AG09309 (cell line): ENCODE measurements at regions not wholly inside any gene's neighbourhood (a gene's known extent, or its start where the extent isn't known, plus 50 kb on each side); places are given as distances from the start of the nearest gene placed in this dataset.

Experiments
- DNase-seq: peaks from one replicate; pipeline ENCODE4 v3.0.0-alpha.2; 2010; ENCODE audit warnings: low read depth
- H3K4me3 ChIP-seq: 2 replicates; pipeline ENCODE4 v1.5.1; 2011; ENCODE audit warnings: mild to moderate bottlenecking, low read depth, low read length, moderate library complexity; ENCODE audit not compliant: control insufficient read depth
- TF ChIP-seq, protein P1 (sequence below): IDR thresholded peaks from 2 replicates; pipeline ENCODE4 v1.5.1; 2011; ENCODE audit warnings: mild to moderate bottlenecking, low read depth, low read length, inconsistent platforms; ENCODE audit not compliant: insufficient read depth, control insufficient read depth; ENCODE audit errors: missing control alignments

DNA sequence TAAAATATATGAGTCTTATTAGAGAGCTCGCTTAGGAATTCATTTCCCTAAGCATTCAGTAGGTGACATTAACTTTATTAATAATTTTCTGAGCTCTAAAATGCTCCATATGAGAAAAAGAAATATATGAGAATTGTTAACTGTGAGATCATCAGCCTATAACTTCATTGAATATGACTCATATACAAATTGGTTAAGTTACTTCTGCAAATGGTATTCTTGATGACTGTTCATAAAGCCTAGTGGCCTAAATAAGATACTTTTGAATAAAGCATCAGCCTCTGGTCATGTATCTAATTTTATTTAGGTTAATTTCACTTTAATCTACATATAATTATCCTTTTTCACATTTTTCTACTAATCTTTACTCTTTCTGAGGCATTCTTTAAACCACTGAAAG, 710.2 kb upstream of the ACO1 start:
- TF ChIP-seq, protein P1, sequence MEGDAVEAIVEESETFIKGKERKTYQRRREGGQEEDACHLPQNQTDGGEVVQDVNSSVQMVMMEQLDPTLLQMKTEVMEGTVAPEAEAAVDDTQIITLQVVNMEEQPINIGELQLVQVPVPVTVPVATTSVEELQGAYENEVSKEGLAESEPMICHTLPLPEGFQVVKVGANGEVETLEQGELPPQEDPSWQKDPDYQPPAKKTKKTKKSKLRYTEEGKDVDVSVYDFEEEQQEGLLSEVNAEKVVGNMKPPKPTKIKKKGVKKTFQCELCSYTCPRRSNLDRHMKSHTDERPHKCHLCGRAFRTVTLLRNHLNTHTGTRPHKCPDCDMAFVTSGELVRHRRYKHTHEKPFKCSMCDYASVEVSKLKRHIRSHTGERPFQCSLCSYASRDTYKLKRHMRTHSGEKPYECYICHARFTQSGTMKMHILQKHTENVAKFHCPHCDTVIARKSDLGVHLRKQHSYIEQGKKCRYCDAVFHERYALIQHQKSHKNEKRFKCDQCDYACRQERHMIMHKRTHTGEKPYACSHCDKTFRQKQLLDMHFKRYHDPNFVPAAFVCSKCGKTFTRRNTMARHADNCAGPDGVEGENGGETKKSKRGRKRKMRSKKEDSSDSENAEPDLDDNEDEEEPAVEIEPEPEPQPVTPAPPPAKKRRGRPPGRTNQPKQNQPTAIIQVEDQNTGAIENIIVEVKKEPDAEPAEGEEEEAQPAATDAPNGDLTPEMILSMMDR, result no peak
- H3K4me3 ChIP-seq, result no peak overlapping the region
- DNase-seq, result no peak

DNA sequence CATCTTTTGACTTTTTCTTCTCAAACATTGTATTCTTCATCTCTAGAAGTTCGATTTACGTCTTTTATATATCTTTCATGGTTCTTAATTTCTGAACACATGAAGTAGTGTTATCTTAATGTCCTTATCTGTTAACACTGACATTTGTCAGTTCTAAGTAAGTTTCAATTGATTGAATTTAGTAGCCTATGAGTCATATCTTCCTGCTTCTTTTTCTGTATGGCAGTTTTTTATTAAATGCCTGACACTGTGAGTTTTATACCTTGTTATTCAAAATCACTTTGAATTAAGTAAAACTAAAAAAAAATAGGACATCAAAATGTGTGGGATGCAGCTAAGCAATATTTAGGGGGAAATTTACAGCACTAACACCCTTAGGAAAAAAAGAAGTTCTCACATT, 707.0 kb upstream of the ACO1 start:
- H3K4me3 ChIP-seq, result no peak overlapping the region
- TF ChIP-seq, protein P1, result no peak
- DNase-seq, result no peak

DNA sequence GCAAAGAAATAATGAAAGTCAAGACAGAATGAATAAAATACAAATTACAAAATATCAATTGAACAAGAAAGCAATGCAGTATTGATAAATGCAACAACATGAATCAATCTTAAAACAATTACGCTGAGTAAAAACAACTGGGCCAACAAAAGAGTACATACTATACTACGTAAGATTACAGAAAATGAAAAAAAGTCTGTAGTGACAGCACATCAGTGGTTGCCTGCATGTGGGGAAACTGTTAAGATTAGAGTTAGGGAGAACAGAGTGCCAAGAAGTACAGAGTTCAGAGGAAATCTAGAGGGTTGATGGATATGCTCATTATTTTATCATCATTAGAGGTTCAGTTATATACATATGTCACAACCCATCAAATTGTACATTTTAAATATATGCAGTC, 706.6 kb upstream of the ACO1 start:
- TF ChIP-seq, protein P1, result no peak
- no peak overlapping the region for H3K4me3 ChIP-seq
- no peak for DNase-seq

DNA sequence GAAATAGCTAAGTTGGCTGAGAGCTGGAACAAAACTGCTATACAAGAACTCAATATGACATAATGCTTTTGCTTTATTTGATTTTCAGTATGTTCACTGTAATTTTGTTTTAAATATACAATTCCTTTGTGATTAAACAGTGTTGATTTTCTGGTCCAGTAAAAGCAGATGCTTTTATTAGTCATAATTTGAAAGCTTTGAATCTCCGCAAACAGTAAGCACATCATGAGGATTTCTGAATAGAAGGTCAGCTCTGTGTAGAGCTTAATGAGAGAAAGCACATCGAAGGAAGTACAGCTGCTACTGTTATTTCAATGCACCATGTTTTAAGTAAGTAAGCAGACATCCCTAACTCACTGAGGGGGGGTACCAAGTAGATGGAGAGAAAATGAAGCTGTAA, 701.3 kb upstream of the ACO1 start:
- no peak overlapping the region for H3K4me3 ChIP-seq
- TF ChIP-seq, protein P1, result no peak
- DNase-seq, result no peak

DNA sequence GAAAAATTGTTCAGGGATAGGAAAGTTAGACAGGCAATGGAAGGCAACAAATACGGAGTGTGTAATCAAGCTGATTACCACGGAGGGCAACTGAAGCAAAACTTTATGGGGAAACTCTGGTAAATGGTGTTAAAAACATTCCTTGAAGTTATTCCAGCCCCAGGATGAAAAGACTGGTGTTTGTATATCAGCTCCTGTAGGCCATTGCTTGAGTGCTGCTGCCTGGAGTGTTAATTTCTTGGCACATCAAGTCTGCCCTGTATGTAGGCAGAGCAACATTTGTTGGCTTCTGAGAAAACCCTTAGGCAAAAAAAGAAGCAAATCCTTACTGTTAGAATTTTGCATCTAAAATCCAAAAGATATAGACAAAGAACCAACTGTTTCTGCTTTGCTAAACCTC, 686.5 kb upstream of the ACO1 start:
- DNase-seq, result no peak
- no peak overlapping the region for H3K4me3 ChIP-seq
- TF ChIP-seq, protein P1, result no peak

DNA sequence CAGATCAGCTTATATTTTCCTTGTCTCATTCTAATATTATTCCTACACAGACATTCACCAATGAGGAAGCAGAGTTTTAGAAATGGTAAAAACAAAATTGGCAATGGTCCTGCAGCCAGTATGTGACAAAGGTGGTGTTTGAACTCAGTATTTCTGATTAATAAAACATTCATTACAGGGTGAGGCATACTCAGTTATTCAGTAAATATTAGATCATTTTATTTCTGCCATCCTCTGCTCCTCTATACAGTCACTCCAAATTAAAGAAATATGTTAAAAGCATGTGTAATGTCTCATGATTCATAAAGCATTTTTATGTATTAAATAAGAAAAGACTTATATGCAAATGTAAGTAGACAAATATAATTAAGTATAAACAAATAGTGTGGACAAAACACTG, 684.6 kb upstream of the ACO1 start:
- TF ChIP-seq, protein P1, result no peak
- H3K4me3 ChIP-seq, result no peak overlapping the region
- DNase-seq, result no peak

DNA sequence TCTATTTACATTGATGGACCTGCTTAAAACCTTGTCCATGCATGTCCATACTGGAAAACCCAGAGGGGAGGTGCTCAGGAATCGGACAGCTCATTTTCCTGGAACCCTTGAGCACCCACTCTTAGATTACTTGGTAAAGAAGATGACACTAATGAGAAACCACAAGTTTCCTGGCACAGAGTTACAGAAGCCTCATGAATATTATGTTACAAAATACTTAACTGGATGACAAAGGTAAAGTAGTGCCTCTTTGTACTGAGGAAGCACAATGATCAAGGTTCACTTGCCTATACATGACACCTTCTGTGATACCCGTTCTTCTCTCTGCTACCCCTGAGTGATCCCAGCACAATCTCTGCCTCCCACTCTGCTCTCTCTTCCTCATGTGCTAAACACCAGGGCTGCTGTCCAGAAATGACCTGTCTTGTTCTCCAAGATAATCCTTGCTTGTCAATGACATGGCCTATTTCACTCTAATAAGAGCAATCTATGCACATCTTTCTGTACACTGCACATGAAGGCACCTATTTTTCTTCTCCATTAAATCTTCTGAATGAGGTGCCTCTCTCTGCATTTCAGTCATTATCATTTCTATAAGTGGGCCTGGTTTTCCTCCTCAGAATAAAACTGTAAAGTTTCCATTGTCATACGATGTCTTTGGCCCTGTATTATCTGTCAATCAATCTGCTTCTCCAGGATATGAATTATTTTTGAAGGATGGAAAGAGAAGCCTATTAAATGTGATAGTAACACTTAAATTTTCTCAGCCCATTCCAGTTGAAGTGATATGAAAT, 684.0 kb upstream of the ACO1 start:
- DNase-seq, result no peak
- TF ChIP-seq, protein P1, result no peak
- H3K4me3 ChIP-seq, result no peak overlapping the region
